GM19238 (cell line): ENCODE measurements at regions not wholly inside any gene's neighbourhood (a gene's known extent, or its start where the extent isn't known, plus 50 kb on each side); places are given as distances from the start of the nearest gene placed in this dataset.

Experiments used
- DNase-seq: peaks from one replicate; pipeline ENCODE4 v3.0.0; 2011; ENCODE audit warnings: low spot score; ENCODE audit not compliant: insufficient read length

DNA sequence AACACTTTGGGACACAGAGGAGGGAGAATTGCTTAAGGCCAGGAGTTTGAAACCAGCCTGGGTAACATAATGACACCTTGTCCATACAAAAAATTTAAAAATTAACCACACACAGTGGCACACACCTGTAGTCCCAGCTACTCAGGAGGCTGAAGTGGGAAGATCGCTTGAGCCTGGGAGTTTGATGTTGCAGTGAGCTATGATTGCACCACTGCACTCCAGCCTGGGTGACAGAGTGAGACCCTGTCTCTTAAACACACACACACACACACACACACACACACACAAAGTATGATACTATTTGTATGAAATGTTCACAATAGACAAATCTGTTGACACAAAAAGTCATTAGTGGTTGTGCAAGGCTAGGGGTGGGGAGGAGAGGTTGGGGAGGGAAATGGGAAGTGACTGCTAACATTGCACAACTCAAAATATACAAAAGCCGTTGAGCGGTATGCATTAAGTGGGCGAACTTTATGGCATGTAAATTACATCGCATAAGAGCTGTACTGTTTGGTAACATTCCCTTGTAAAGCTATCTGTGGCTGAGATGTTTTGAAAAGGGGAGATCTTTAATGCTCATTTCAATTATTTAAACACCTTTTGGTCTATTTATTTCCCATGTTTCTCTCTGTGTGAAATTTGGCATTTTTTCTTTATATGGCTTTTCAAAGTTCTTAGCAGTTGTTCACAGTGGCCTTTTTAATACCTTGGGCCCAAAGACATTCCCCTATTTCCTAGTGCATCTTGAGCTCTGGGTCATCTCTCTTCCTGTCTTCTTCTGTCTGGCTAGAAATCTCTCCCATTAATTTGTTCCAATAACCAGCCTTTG is 58.9 kb upstream of the ZNF516 start:
- no peak for DNase-seq

DNA sequence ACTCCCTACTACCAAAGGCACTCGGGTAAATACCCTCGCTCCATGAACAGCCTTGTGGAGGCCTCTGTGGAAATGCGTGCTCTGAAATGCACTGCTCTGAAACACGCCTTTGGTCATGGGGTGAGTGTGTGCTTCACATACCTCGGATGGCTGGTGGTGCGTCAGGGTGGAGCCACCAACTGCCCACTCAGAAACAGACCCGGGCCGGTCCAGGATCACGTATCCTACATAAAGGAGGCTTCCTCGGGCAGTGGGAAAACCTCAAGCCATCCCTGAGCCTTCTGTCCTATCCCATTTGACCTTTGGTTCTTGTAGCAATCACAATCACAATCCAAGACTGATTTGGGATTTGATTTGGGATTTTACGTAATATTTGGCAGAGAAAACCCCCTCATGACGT is 53.5 kb upstream of the ZNF516 start:
- no peak for DNase-seq

DNA sequence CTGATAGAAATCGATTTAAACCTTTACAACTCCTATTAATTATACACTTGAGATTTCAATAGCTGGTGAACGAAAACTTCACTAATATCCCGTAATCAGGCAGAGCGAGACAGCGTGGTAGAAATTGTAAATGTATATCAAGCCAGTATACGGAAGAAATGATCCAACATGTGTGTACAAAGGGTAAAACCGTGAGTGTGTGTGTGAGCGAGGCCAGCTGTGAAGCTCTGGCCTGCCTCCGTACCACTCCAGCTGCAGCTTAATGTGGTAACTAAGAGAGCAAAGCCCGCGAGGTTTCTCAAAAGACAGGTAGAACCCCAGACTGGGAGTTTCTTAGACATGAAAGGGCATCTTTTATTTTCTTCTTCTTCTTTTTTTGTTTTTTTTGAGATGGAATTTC is 52.3 kb upstream of the ZNF516 start:
- DNase-seq, result no peak

DNA sequence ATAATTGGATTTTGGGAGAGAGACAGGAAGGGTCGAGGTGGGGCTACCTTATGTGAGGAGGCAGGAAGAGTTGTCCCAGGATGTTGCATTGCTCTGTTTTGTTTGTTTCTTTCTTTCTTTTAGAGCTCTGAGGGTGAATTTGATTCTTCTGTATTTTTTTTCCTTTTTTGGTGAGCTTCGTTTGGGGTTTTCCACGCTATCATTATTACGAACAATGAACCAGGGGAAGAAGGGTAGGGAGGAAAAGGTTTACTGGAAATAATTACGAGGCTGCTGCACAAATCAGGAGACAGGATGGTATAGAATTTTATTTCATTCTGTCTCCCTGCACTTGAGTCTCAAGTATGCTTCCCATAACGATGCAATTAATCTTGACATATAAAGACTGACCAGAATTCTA is 51.4 kb upstream of the ZNF516 start:
- no peak for DNase-seq

DNA sequence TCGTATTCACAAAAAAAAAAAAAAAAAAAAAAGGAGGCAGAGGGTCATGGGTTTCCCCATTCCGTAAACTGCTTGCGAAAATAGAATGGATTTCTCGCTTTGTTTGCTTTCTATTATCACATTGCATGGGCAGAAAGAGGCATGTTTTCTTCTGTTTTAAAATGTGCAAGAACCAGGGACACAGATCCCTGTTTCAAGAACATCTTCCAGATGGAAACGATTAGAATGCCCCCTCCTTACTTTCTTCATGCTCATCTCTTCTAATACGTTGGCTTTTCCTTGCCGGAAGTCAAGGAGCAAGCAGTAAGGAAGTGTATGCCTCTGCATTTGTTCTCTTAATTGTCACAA is 51.0 kb upstream of the ZNF516 start:
- no peak for DNase-seq

DNA sequence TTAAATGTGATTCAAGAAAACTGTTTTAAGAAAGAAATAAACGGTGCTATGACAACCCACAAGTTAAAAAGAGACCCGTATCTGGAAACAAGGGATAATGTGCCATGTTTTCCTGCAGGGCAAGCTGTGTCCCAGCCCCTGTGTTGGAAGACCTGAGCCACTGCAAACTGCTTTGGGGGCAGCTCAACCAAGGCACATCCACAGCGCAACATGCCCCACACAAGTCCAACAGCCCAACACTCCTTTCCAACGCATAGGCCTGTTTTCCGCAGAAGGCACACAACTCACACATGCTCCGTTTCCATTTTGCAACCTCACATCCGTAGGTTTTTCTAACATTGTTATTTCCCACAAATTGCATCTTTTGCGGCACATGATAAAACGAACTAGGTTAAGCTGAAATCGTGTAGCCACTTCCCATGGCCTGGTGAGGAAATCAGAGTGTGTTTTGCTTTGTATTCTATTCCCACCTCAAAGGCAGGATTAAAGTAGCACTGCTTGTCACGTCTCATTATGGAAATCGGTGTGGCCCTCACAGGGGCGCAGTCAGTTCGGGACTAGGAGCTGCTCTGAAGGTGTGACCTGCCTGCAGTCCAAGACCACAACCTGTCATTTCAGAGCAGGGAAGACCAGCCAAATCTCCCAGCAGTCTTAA is 50.5 kb upstream of the ZNF516 start:
- no peak for DNase-seq

DNA sequence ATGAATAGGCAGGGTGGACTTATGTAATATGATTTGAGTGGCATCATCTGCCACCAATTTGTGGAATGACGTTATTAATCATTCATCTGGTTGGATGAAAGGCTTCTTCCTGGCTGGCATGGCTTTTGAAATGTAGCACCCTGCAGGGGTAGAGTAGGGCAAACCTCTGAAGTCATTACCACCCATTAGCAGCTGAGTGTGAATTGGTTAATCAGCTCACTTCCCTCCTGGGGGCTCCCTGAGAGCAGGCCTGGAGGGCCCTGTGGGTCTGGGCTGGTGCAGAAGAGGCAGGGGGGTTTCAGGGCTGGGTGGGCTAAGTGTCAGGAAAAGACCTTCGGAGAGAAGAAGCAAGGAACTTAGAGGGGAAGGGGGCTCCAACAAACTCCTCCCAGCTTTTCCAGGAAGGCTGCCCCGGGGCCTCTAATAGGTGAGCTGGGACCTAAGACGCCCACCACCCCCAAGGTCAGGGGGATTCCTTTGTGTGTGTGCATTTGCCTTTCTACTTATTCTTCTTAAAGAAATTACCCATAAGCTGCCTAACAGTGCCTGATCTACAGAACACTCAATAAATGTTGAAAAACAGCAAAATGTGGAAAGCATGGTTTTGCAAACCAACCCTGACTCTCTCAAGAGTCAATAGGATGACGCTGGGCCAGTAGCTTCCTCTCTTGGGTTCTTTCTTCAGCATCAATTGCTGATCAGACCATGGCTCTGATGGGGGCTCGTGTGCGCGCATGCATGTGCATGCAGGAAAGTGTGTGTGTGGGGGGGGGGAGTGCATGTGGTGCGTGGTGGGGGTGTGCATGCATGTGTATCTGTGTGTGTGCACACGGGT is 49.7 kb upstream of the ZNF516 start:
- no peak for DNase-seq
